Activated naive CD4-positive, alpha-beta T cell treated with anti-CD3 and anti-CD28 coated beads, Interleukin-2, amount 50 U/mL, for 72 hours (primary cell): ENCODE measurements at regions not wholly inside any gene's neighbourhood (a gene's known extent, or its start where the extent isn't known, plus 50 kb on each side); places are given as distances from the start of the nearest gene placed in this dataset.

Source experiments
- ATAC-seq, 2 donors: fragments of 150-1000 bp; cut with Tn5 transposase; 2 replicates each; pipeline ENCODE4 v1.10.0; 2021; ENCODE audit warnings: mild to moderate bottlenecking in 2 of 2, moderate library complexity in 2 of 2
- DNase-seq, 2 donors: peaks; one replicate each; pipeline ENCODE4 v3.0.0; 2021 to 2022; ENCODE audit warnings: low spot score in 2 of 2
- H3K27ac Mint-ChIP-seq, 2 donors: one replicate each; pipeline ENCODE4 v1.8.0; 2022; ENCODE audit warnings: mild to moderate bottlenecking in 2 of 2, mixed read lengths in 2 of 2
- H3K36me3 Mint-ChIP-seq, 2 donors: one replicate each; pipeline ENCODE4 v1.8.0; 2022; ENCODE audit warnings: mixed read lengths in 2 of 2
- H3K9me3 Mint-ChIP-seq, 2 donors: one replicate each; pipeline ENCODE4 v1.8.0; 2022; ENCODE audit warnings: mixed read lengths in 2 of 2

- H3K27ac Mint-ChIP-seq, result no peak overlapping the region
- no peak for DNase-seq
- peaks cover 4 to 10% of the 10 kb centered on the region in 2 donors for H3K36me3 Mint-ChIP-seq
- H3K9me3 Mint-ChIP-seq, result peaks cover 5 to 19% of the 10 kb centered on the region in 2 donors
- no peak for ATAC-seq
Observed at GRCh38 chr2:147346142-147346541, 498.7 kb upstream of the ACVR2A start.

GRCh38 chr2:147345246-147345645, 499.6 kb upstream of the ACVR2A start:
- Mint-ChIP-seq H3K36me3 (peaks cover 4 to 10% of the 10 kb centered on the region in 2 donors), H3K9me3 (peaks cover 5 to 19% of the 10 kb centered on the region in 2 donors), H3K27ac (no peak overlapping the region)
- no peak for DNase-seq
- no peak for ATAC-seq

GRCh38 chr2:147342329-147342728, 502.5 kb upstream of the ACVR2A start:
- DNase-seq (no peak), ATAC-seq (no peak)
- Mint-ChIP-seq H3K9me3 (peaks cover 5 to 19% of the 10 kb centered on the region in 2 donors), H3K27ac (no peak overlapping the region), H3K36me3 (peaks cover 4 to 10% of the 10 kb centered on the region in 2 donors)

GRCh38 chr2:147331790-147332419, 512.9 kb upstream of the ACVR2A start:
- peaks cover 0 to 8% of the 10 kb centered on the region in 2 donors for H3K9me3 Mint-ChIP-seq
- DNase-seq (peak in 1 of 2 donors; percentile 62), ATAC-seq (peak in 1 of 2 donors; percentile 70)
- peaks cover 0 to 7% of the 10 kb centered on the region in 2 donors for H3K36me3 Mint-ChIP-seq
- no peak overlapping the region for H3K27ac Mint-ChIP-seq

GRCh38 chr2:147330925-147331324, 513.9 kb upstream of the ACVR2A start:
- DNase-seq (no peak), ATAC-seq (no peak)
- H3K9me3 Mint-ChIP-seq, result peaks cover 0 to 8% of the 10 kb centered on the region in 2 donors
- H3K36me3 Mint-ChIP-seq, result peaks cover 0 to 10% of the 10 kb centered on the region in 2 donors
- peak overlapping the region in 1 of 2 donors; percentile 61 for H3K27ac Mint-ChIP-seq

- ATAC-seq (peak; percentile 84 to 88), DNase-seq (peak in 1 of 2 donors; percentile 19)
- no peaks in the 10 kb centered on the region for H3K9me3 Mint-ChIP-seq
- peaks cover 0 to 30% of the 10 kb centered on the region in 2 donors for H3K36me3 Mint-ChIP-seq
- H3K27ac Mint-ChIP-seq, result peak overlapping the region; percentile 1 to 70
Observed at GRCh38 chr2:147327613-147328012, 517.2 kb upstream of the ACVR2A start.

GRCh38 chr2:147325990-147326389, 518.8 kb upstream of the ACVR2A start:
- Mint-ChIP-seq H3K27ac (no peak overlapping the region), H3K36me3 (peaks cover under 1 to 46% of the 10 kb centered on the region in 2 donors), H3K9me3 (peaks cover 0 to 8% of the 10 kb centered on the region in 2 donors)
- no peak for ATAC-seq
- DNase-seq, result no peak

- DNase-seq (no peak), ATAC-seq (no peak)
- H3K36me3 Mint-ChIP-seq, result peaks cover 18 to 72% of the 10 kb centered on the region in 2 donors
- H3K9me3 Mint-ChIP-seq, result peaks cover 6 to 34% of the 10 kb centered on the region in 2 donors
- no peak overlapping the region for H3K27ac Mint-ChIP-seq
Observed at GRCh38 chr2:147320146-147320545, 524.7 kb upstream of the ACVR2A start.

- Mint-ChIP-seq H3K27ac (no peak overlapping the region), H3K36me3 (peaks cover 0 to 35% of the 10 kb centered on the region in 2 donors), H3K9me3 (peaks cover 0 to 2% of the 10 kb centered on the region in 2 donors)
- no peak for ATAC-seq
- DNase-seq, result no peak
Observed at GRCh38 chr2:147311058-147311430, 533.8 kb upstream of the ACVR2A start.

GRCh38 chr2:147310335-147311057, 534.3 kb upstream of the ACVR2A start:
- Mint-ChIP-seq H3K36me3 (peaks cover 0 to 35% of the 10 kb centered on the region in 2 donors), H3K9me3 (peaks cover 0 to 4% of the 10 kb centered on the region in 2 donors), H3K27ac (no peak overlapping the region)
- no peak for DNase-seq
- peak; percentile 45 to 99 for ATAC-seq

GRCh38 chr2:147297820-147298219, 547.0 kb upstream of the ACVR2A start:
- H3K27ac Mint-ChIP-seq, result peak overlapping the region; percentile 60 to 96
- H3K36me3 Mint-ChIP-seq, result peaks cover 0 to 33% of the 10 kb centered on the region in 2 donors
- ATAC-seq, result peak; percentile 81 to 85
- peaks cover 0 to 11% of the 10 kb centered on the region in 2 donors for H3K9me3 Mint-ChIP-seq
- DNase-seq, result peak in 1 of 2 donors; percentile 44

- Mint-ChIP-seq H3K27ac (peak overlapping the region; percentile 65 to 93), H3K9me3 (peaks cover 6 to 14% of the 10 kb centered on the region in 2 donors), H3K36me3 (peaks cover 0 to 35% of the 10 kb centered on the region in 2 donors)
- ATAC-seq (no peak), DNase-seq (no peak)
Observed at GRCh38 chr2:147294825-147295392, 549.9 kb upstream of the ACVR2A start.

- Mint-ChIP-seq H3K27ac (peak overlapping the region; percentile 65 to 93), H3K36me3 (peaks cover 0 to 36% of the 10 kb centered on the region in 2 donors), H3K9me3 (peaks cover 6 to 14% of the 10 kb centered on the region in 2 donors)
- DNase-seq, result no peak
- peak; percentile 57 to 75 for ATAC-seq
Observed at GRCh38 chr2:147293991-147294824, 550.6 kb upstream of the ACVR2A start.

GRCh38 chr2:147288131-147288530, 556.7 kb upstream of the ACVR2A start:
- H3K36me3 Mint-ChIP-seq, result peaks cover 0 to 40% of the 10 kb centered on the region in 2 donors
- peak; percentile 90 to 95 for ATAC-seq
- peak overlapping the region; percentile 87 to 98 for H3K27ac Mint-ChIP-seq
- DNase-seq, result no peak
- peaks cover 11 to 15% of the 10 kb centered on the region in 2 donors for H3K9me3 Mint-ChIP-seq

- Mint-ChIP-seq H3K27ac (no peak overlapping the region), H3K9me3 (peaks cover 0 to 7% of the 10 kb centered on the region in 2 donors), H3K36me3 (peaks cover 0 to 13% of the 10 kb centered on the region in 2 donors)
- ATAC-seq, result no peak
- DNase-seq, result no peak
Observed at GRCh38 chr2:147275943-147276342, 568.9 kb upstream of the ACVR2A start.

GRCh38 chr2:147273628-147274027, 571.2 kb upstream of the ACVR2A start:
- Mint-ChIP-seq H3K36me3 (peaks cover 13 to 18% of the 10 kb centered on the region in 2 donors), H3K9me3 (peaks cover 14 to 20% of the 10 kb centered on the region in 2 donors), H3K27ac (no peak overlapping the region)
- DNase-seq, result no peak
- ATAC-seq, result no peak
